ENCODE measurements at regions not wholly inside any gene's neighbourhood (a gene's known extent, or its start where the extent isn't known, plus 50 kb on each side); places are given as distances from the start of the nearest gene placed in this dataset.

GRCh38 chr1:24995661-24996060 is 65.6 kb upstream of the RUNX3 start:
- ATAC-seq (ENCODE audit: low read depth) (no peak), DNase-seq (ENCODE audit: low spot score) (no peak)
- no peak overlapping the region for H3K27ac ChIP-seq (ENCODE audit: poor library complexity, severe bottlenecking)
- TF ChIP-seq, protein P1, sequence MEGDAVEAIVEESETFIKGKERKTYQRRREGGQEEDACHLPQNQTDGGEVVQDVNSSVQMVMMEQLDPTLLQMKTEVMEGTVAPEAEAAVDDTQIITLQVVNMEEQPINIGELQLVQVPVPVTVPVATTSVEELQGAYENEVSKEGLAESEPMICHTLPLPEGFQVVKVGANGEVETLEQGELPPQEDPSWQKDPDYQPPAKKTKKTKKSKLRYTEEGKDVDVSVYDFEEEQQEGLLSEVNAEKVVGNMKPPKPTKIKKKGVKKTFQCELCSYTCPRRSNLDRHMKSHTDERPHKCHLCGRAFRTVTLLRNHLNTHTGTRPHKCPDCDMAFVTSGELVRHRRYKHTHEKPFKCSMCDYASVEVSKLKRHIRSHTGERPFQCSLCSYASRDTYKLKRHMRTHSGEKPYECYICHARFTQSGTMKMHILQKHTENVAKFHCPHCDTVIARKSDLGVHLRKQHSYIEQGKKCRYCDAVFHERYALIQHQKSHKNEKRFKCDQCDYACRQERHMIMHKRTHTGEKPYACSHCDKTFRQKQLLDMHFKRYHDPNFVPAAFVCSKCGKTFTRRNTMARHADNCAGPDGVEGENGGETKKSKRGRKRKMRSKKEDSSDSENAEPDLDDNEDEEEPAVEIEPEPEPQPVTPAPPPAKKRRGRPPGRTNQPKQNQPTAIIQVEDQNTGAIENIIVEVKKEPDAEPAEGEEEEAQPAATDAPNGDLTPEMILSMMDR (IDR thresholded peaks at IDR 0.05; ENCODE audit: poor library complexity, severe bottlenecking) = no peak
- no peaks in the 10 kb centered on the region for H3K4me1 ChIP-seq (ENCODE audit: insufficient read depth, poor library complexity, severe bottlenecking)
- H3K36me3 ChIP-seq (ENCODE audit: low read depth) = no peaks in the 10 kb centered on the region
- no peaks in the 10 kb centered on the region for H3K27me3 ChIP-seq (ENCODE audit: insufficient read depth, poor library complexity, severe bottlenecking)
- no peak overlapping the region for H3K4me3 ChIP-seq (ENCODE audit: severe bottlenecking)
- no peaks in the 10 kb centered on the region for H3K9me3 ChIP-seq (ENCODE audit: severe bottlenecking)

DNA sequence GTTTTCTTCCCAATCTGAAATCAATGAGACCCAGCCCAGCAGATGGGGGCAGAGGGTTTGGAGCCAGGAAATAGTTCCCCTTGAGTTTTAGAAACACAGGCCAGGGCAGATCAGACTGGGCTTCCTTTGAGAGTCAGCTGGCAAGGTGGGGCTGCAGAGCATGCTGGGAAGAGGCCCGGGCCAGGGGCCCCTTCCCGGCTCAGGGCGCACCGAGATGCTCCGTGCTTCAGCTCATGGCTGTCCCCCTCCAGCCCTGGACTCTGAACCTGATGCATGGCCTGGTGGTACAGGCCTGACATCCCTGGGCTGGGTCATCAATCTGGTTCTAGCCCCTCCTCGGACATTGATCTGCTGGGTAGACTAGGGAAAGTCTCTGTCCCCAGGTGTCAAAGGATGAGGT is 65.1 kb upstream of the RUNX3 start:
- no peak for DNase-seq (ENCODE audit: low spot score)
- Histone ChIP-seq H3K4me1 (ENCODE audit: insufficient read depth, poor library complexity, severe bottlenecking) (no peaks in the 10 kb centered on the region), H3K27ac (ENCODE audit: poor library complexity, severe bottlenecking) (no peak overlapping the region), H3K9me3 (ENCODE audit: severe bottlenecking) (no peaks in the 10 kb centered on the region), H3K27me3 (ENCODE audit: insufficient read depth, poor library complexity, severe bottlenecking) (no peaks in the 10 kb centered on the region), H3K4me3 (ENCODE audit: severe bottlenecking) (no peak overlapping the region), H3K36me3 (ENCODE audit: low read depth) (no peaks in the 10 kb centered on the region)
- TF ChIP-seq, protein P1 (IDR thresholded peaks at IDR 0.05; ENCODE audit: poor library complexity, severe bottlenecking) = no peak
- ATAC-seq (ENCODE audit: low read depth) = no peak

GRCh38 chr1:24993871-24994580 is 64.0 kb upstream of the RUNX3 start:
- DNase-seq (ENCODE audit: low spot score) (no peak), ATAC-seq (ENCODE audit: low read depth) (no peak)
- Histone ChIP-seq H3K9me3 (ENCODE audit: severe bottlenecking) (no peaks in the 10 kb centered on the region), H3K4me1 (ENCODE audit: insufficient read depth, poor library complexity, severe bottlenecking) (no peaks in the 10 kb centered on the region), H3K36me3 (ENCODE audit: low read depth) (no peaks in the 10 kb centered on the region), H3K4me3 (ENCODE audit: severe bottlenecking) (no peak overlapping the region), H3K27ac (ENCODE audit: poor library complexity, severe bottlenecking) (no peak overlapping the region), H3K27me3 (ENCODE audit: insufficient read depth, poor library complexity, severe bottlenecking) (no peaks in the 10 kb centered on the region)
- TF ChIP-seq, protein P1 (IDR thresholded peaks at IDR 0.05; ENCODE audit: poor library complexity, severe bottlenecking) = no peak

DNA sequence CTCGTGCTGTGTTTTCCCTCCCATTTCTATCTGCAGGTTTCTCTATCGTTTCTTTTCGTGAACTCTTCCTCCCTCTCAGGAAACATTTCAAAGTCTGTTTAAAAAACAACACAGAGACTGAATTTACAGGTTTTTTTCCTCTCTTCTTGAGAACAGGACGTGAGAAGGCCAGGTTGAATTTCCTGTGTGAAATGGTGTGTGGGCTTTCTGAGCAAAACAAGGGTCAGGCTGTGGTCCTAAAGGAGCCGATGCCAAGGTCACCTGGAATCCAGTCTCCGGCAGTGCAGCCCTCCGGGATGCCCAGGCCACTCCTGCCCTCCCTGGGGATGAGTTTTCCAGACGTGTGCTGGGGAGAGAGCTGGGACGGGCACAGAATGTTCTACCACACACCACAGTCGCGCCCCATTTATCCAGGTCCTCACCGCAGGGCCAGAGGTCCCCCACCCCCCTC is 62.7 kb upstream of the RUNX3 start:
- TF ChIP-seq, protein P1 (IDR thresholded peaks at IDR 0.05; ENCODE audit: poor library complexity, severe bottlenecking) = no peak
- H3K9me3 ChIP-seq (ENCODE audit: severe bottlenecking) = no peaks in the 10 kb centered on the region
- no peaks in the 10 kb centered on the region for H3K36me3 ChIP-seq (ENCODE audit: low read depth)
- H3K27me3 ChIP-seq (ENCODE audit: insufficient read depth, poor library complexity, severe bottlenecking) = no peaks in the 10 kb centered on the region
- H3K27ac ChIP-seq (ENCODE audit: poor library complexity, severe bottlenecking) = no peak overlapping the region
- no peaks in the 10 kb centered on the region for H3K4me1 ChIP-seq (ENCODE audit: insufficient read depth, poor library complexity, severe bottlenecking)
- ATAC-seq (ENCODE audit: low read depth) (no peak), DNase-seq (ENCODE audit: low spot score) (no peak)
- no peak overlapping the region for H3K4me3 ChIP-seq (ENCODE audit: severe bottlenecking)

GRCh38 chr1:24992124-24992760 is 62.2 kb upstream of the RUNX3 start:
- ATAC-seq (ENCODE audit: low read depth) (no peak), DNase-seq (ENCODE audit: low spot score) (no peak)
- TF ChIP-seq, protein P1 (IDR thresholded peaks at IDR 0.05; ENCODE audit: poor library complexity, severe bottlenecking) = no peak
- no peak overlapping the region for H3K27ac ChIP-seq (ENCODE audit: poor library complexity, severe bottlenecking)
- H3K4me1 ChIP-seq (ENCODE audit: insufficient read depth, poor library complexity, severe bottlenecking) = no peaks in the 10 kb centered on the region
- no peaks in the 10 kb centered on the region for H3K27me3 ChIP-seq (ENCODE audit: insufficient read depth, poor library complexity, severe bottlenecking)
- no peak overlapping the region for H3K4me3 ChIP-seq (ENCODE audit: severe bottlenecking)
- H3K9me3 ChIP-seq (ENCODE audit: severe bottlenecking) = no peaks in the 10 kb centered on the region
- no peaks in the 10 kb centered on the region for H3K36me3 ChIP-seq (ENCODE audit: low read depth)

Data from RWPE2 (cell line).